DMS53 treated with DMSO at 0.1 percent for 48 hours (cell line): ENCODE measurements at regions not wholly inside any gene's neighbourhood (a gene's known extent, or its start where the extent isn't known, plus 50 kb on each side); places are given as distances from the start of the nearest gene placed in this dataset.
"Not testable (repeated sequence)": the region's sequence is repeated elsewhere in the genome, so short reads cannot be mapped to it uniquely, and the experiment has no call there.

Source experiments
- DNase-seq: peaks from one replicate; lab custom pipeline; 2025; ENCODE audit not compliant: unreplicated experiment; lab: John Stamatoyannopoulos, UW

DNA sequence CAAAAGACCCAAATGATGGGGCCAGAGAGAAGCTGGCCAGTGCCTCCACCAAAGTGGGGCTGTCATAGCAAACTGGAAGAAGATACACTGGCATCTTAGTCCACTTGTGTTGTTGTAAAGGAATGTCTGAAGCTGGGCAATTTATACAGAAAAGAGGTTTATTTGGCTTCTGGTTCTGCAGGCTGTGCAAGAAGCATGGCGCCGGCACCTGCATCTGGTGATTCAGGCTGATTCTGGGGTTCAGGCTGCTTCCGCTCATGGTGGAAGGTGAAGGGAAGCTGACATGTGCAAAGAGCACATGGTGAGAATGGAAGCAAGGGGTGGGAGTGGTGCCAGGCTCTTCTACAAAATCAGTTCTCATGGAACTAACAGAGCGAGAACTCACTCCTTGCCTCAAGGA, 135.9 kb upstream of the TWIST2 start:
- DNase-seq = no peak

- DNase-seq = no peak
Observed at GRCh38 chr2:238713198-238713826, 134.6 kb upstream of the TWIST2 start.

GRCh38 chr2:238714038-238714528, 133.8 kb upstream of the TWIST2 start:
- DNase-seq = no peak

DNA sequence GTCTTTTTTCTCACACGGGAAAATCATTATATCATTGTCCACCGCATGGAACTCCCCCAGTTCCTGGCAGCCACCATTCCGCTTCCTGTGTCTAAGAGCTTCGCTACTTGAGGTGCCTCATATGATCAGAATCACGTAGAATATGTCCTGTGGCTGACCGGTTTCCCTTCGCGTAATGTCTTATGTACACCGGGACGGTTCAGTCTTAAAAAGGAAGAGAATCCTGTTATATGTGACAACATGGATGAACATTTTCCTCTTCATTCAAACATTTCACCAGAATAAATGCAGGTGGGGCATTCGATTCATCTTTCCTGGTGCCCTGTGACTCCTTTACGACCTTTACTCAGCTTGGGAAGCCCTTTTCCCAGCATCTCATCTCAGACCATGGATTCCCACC, 131.7 kb upstream of the TWIST2 start:
- DNase-seq = no peak

GRCh38 chr2:238716585-238716984, 131.3 kb upstream of the TWIST2 start:
- no peak for DNase-seq

DNA sequence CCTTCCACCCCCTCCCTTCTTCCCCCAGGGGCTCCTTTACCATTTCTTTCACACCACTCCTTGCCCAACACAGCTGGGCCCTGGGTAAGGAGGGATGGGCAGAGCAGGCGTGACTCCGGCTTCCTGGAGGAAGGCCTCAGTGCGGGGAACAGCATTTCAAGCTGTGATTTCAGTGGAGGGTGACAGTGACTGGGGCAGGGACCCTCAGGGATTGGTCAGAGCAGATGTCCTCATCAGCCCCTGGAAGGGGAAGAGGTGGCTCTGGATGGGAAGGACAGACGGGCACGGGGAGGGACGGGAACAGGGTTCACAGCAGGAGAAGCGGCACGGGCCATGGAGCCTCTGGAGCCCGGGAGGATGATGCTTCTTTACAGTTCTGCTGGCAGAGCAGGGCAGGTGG, 130.8 kb upstream of the TWIST2 start:
- no peak for DNase-seq

DNA sequence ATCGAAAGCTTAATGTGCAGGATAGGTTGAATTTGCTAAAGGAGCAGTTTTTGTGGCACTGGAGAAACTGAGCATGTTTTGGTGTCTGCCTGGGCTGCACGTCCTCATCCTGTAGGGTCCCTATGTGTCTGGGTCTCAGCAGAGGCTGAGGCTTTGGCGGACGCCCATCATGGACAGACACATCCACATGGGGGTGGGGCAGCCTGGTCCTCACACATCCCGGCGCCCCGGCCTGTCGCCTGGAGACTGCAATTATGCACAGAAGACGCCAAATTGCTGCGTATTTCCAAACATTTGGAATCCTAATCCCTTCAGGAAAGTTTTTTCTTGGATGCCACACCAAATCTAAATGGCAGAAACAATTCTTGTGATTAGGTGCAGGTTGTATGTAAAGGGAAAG, 128.2 kb upstream of the TWIST2 start:
- no peak for DNase-seq

- no peak for DNase-seq
Observed at GRCh38 chr2:238720232-238720672, 127.6 kb upstream of the TWIST2 start.

- DNase-seq = no peak
Observed at GRCh38 chr2:238722181-238722580, 125.7 kb upstream of the TWIST2 start.

GRCh38 chr2:238722883-238723282, 125.0 kb upstream of the TWIST2 start:
- DNase-seq = no peak

- not testable (repeated sequence) for DNase-seq
Observed at GRCh38 chr2:238723740-238724320, 124.1 kb upstream of the TWIST2 start.

GRCh38 chr2:238724728-238725127, 123.2 kb upstream of the TWIST2 start:
- no peak for DNase-seq

- DNase-seq = no peak
Observed at GRCh38 chr2:238725298-238725697, 122.6 kb upstream of the TWIST2 start.

DNA sequence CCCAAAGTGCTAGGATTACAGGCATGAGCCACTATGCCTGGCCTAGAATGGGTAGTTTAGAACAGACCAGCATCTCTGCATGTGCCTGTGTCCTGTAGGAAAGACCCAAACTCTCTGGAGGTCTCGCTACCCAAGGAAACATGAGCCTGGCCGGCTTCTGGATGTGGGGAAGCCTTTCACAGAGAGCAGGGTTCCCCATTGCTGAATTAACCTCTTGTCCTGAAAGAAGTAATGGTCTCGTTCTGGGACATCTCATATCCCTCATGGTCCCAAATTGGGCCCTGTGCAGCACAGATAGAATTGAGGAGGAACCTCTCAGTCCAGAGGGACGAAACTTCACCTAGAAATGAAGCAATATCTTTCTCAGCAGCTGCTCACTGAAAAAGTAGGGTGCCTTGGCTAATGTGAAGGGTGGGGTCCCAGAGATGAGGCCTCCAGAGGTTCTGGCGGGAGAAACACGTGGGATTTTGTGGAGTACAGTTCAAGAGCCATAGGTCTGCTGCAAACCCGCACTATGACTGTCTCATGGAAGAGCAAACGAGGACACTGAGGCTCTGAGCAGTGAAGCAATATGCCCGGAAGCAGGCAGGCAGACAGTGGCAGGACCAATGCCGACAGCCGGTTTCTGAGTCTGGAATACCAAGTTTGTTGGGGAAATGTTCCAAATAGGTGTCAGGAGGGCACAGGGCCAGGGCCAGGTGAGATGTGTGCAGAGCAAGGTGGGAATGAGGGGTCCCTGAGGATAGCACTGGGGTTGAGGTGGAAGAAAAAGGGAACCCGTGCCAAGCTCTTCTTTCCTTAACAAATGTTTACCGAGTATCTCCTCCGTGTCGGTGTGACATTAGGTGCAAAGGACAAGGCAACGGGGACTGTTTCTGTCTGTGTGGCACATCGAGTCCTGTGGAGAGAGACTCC, 121.0 kb upstream of the TWIST2 start:
- no peak for DNase-seq

DNA sequence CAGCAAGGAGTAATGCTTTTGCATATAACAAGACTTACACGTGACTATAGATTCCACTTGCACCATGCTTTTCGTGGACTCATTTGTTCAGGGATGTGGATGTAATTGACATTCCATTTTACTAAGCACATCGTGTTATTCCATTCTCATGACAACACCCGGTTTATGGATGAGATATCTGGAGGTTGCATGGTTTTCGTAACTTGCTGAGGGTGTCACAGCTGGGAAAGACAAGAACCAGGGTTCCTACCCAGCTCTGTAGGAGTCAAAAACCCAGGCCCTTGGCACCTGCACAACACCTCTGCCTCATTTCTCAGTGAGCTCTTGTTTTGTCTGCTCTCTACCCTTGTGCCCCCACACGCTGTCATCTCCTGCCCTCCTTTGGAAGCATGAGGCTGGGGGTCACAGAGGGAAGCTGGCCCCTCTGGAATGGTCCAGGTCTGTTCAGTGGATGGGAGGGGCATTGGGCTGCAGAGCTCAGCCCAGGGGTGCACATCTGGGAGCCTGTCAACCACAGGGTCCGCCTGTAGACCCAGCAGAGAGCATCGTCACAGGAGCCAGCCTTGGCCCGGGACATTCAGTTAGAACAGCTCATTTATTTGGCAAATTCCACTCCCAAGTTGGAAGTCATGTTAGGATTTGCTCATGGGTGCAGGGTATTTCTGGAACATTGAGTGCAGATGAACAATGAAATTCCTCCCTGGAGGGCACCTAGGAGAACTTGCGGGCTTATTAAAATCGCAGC, 120.1 kb upstream of the TWIST2 start:
- DNase-seq = no peak

DNA sequence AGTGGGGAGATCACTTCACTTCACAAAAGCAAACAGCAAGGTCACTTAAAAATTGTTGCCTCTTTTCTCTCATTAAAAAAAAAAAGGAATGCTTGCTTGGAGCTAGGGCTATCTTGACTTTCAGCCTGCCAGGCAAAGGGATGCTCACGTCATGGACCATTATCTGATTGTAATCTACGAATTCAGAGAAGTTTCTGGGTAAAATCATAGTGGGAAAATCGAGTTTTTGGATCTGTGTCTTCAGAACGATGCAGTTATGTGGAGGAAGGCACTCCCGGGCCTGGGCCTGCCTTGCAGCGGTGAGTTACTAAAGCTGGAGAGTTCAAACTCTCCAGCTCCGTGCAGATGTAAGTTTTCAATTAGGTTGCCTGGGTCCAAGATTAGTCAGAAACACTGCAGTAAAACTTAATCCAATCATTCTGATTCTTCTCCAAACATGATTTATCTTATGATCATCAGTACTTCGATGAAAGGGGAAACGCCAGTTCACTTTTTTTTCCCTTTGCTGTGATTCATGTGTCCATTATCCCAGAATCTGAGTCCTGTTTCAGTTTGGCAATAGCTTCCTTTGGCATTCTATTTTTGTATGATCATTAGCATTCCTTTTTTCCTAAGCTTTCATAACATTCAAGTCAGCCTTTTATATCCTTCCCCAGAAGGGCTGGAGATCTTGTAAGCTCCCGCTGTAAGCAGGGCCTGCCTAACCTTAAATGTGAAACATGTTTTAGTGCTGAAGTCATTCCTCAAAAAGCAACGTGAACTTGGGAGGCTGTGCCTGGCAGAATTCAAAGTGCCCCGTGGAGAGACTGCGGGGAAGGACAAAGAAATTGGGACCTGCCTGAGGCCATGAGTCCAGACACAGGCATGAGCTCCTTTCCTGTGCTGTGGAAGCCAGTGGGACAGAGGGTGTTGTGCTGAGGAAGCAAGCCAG, 119.3 kb upstream of the TWIST2 start:
- no peak for DNase-seq

- no peak for DNase-seq
Observed at GRCh38 chr2:238729261-238729935, 118.5 kb upstream of the TWIST2 start.

- no peak for DNase-seq
Observed at GRCh38 chr2:238730001-238730669, 117.8 kb upstream of the TWIST2 start.

DNA sequence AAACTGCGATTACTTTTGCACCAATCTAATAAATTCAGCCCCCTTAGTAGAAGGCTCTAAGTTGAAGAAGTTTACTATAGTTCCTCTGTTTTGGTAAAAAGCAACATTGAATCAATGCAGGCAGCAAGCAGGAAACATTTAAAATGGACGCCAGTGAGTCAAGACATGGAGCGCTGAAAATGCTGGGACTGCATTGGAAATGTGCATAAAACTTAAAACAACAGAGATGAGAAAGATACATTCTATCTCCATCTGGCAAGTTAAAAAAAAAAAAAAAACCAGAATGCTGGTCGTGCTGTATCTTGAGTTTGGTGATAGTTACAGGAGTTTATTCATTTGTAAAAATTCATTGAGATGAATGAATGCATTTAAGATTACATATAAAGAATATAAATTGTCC, 117.0 kb upstream of the TWIST2 start:
- no peak for DNase-seq
